ENCODE measurements at regions not wholly inside any gene's neighbourhood (a gene's known extent, or its start where the extent isn't known, plus 50 kb on each side); places are given as distances from the start of the nearest gene placed in this dataset.

DNA sequence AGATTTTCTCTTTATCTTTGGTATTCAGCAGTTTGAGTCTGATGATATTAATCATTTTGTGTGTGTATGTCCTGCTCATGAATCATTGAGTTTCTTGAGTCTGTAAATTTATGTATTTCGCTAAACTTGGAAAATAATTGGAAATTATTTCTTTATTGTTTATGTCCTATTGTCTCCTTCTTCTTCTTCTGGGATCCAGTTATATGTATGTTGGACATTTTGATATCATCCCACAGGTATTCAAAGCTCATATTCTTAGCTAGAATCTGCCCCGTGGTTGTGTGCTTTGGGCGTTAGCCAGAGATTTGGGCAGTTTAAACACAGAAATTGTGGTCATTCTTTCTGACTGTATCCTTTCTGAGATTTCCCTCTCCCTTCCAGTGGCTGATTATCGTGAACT is 243.0 kb upstream of the SPRED2 start:
- TF ChIP-seq EZH2 (IDR thresholded peaks at IDR 0.05; ENCODE audit: insufficient read depth, low read length): no peak
- TF ChIP-seq, protein P1, sequence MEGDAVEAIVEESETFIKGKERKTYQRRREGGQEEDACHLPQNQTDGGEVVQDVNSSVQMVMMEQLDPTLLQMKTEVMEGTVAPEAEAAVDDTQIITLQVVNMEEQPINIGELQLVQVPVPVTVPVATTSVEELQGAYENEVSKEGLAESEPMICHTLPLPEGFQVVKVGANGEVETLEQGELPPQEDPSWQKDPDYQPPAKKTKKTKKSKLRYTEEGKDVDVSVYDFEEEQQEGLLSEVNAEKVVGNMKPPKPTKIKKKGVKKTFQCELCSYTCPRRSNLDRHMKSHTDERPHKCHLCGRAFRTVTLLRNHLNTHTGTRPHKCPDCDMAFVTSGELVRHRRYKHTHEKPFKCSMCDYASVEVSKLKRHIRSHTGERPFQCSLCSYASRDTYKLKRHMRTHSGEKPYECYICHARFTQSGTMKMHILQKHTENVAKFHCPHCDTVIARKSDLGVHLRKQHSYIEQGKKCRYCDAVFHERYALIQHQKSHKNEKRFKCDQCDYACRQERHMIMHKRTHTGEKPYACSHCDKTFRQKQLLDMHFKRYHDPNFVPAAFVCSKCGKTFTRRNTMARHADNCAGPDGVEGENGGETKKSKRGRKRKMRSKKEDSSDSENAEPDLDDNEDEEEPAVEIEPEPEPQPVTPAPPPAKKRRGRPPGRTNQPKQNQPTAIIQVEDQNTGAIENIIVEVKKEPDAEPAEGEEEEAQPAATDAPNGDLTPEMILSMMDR (IDR thresholded peaks at IDR 0.05; ENCODE audit: insufficient read depth, low read depth, low read length): no peak
